ELR (cell line): ENCODE measurements at regions not wholly inside any gene's neighbourhood (a gene's known extent, or its start where the extent isn't known, plus 50 kb on each side); places are given as distances from the start of the nearest gene placed in this dataset.

ENCODE experiments used
- DNase-seq: peaks from one replicate; pipeline ENCODE4 v3.0.0-alpha.2; 2015; ENCODE audit warnings: low read depth

GRCh38 chr2:148567716-148568115 is 76.8 kb upstream of the EPC2 start:
- DNase-seq, result no peak

- DNase-seq, result no peak
Observed at GRCh38 chr2:148568597-148568996, 76.0 kb upstream of the EPC2 start.

GRCh38 chr2:148569221-148569620 is 75.3 kb upstream of the EPC2 start:
- no peak for DNase-seq

- no peak for DNase-seq
Observed at GRCh38 chr2:148570989-148571388, 73.6 kb upstream of the EPC2 start.

GRCh38 chr2:148577845-148578492 is 66.6 kb upstream of the EPC2 start:
- DNase-seq, result no peak

- no peak for DNase-seq
Observed at GRCh38 chr2:148578493-148578884, 66.1 kb upstream of the EPC2 start.

GRCh38 chr2:148582679-148583511 is 61.7 kb upstream of the EPC2 start:
- DNase-seq, result peak; percentile 58

- no peak for DNase-seq
Observed at GRCh38 chr2:148585696-148586095, 58.9 kb upstream of the EPC2 start.

GRCh38 chr2:148586522-148587128 is 57.9 kb upstream of the EPC2 start:
- no peak for DNase-seq

GRCh38 chr2:148590612-148591011 is 53.9 kb upstream of the EPC2 start:
- DNase-seq, result peak; percentile 56

GRCh38 chr2:148592791-148593190 is 51.8 kb upstream of the EPC2 start:
- DNase-seq, result no peak

GRCh38 chr2:148593421-148593820 is 51.1 kb upstream of the EPC2 start:
- DNase-seq, result no peak

- DNase-seq, result no peak
Observed at GRCh38 chr2:148594216-148594615, 50.3 kb upstream of the EPC2 start.
